Right cardiac atrium (tissue), 5 donors: ENCODE measurements at regions not wholly inside any gene's neighbourhood (a gene's known extent, or its start where the extent isn't known, plus 50 kb on each side); places are given as distances from the start of the nearest gene placed in this dataset.
A peak's percentile ranks its signal among the peaks of the same experiment; 100 is the strongest.

Source experiments
- ATAC-seq, 2 donors: fragments of 200-7000 bp; cut with Tn5 transposase; one replicate each; pipeline versions ENCODE4 v1.8.0 to v1.9.1; 2020; ENCODE audit warnings: moderate library complexity in 2 of 2, mild to moderate bottlenecking in 1 of 2
- DNase-seq, 3 donors: peaks; one replicate each; pipeline ENCODE4 v3.0.0-alpha.2; 2020
- H3K27ac ChIP-seq: one replicate; pipeline ENCODE4 v1.5.1; 2013; ENCODE audit warnings: mild to moderate bottlenecking, low read length, control low read depth, moderate library complexity
- H3K27me3 ChIP-seq: one replicate; pipeline ENCODE4 v1.6.1; 2013; ENCODE audit not compliant: control insufficient read depth, insufficient read depth
- H3K4me1 ChIP-seq: one replicate; pipeline ENCODE4 v1.6.1; 2013; ENCODE audit warnings: low read length; ENCODE audit not compliant: control insufficient read depth, insufficient read depth
- H3K4me3 ChIP-seq: one replicate; pipeline ENCODE4 v1.5.1; 2013; ENCODE audit warnings: low read length, control low read depth
- H3K9me3 ChIP-seq: one replicate; pipeline ENCODE4 v1.6.1; 2013; ENCODE audit warnings: low read length; ENCODE audit not compliant: control insufficient read depth
- WGBS: extraction: QIAGEN DNeasy Blood & Tissue Kit; methylation state at CpG from one replicate; pipeline ENCODE4 v1.1.7; 2013; 5-methylcytosine and 5-hydroxymethylcytosine counted together
- intact Hi-C, 4 donors: fragments of 100-400 bp; cut with DNase I; formaldehyde crosslinking; loops; one replicate each; pipeline versions ENCODE4 v1.11.0 to v1.14.0; 2022 to 2023
- donor health status: healthy with polysubstance abuse.
- donor health status: DM: no; HTN: yes; CAD: no.
- donor health status: DM: no; HTN: no; CAD: no.
- donor health status: DM: no; HTN: yes; CAD: no; lungs with severe emphysema.
- donor health status: DM: yes; HTN: yes; CAD: no.

DNA sequence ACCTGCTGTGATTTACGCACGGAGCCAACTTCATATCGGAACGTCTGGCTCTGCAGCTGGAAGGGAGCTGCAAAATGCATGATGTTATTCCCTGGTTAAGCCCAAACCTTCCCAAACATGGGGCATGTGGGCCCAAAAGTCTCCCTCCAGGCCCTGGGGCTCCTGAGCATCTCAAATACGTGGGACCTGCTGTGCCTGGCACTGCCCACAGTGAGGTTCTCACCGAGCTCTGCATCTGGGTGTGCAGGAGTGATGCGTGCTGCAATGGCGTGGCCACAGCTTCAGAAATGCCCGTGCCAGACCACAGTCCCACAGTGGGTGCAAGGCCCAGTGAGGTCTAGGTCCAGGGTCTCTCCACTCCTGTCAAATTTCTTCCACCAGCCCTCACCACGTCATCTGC lies 503.3 kb downstream of the EIPR1 start:
- H3K4me3 ChIP-seq, result no peak overlapping the region
- no peak for ATAC-seq
- H3K4me1 ChIP-seq, result no peaks in the 10 kb centered on the region
- no peaks in the 10 kb centered on the region for H3K9me3 ChIP-seq
- no peaks in the 10 kb centered on the region for H3K27me3 ChIP-seq
- no peak overlapping the region for H3K27ac ChIP-seq
- intact Hi-C loops, result no loop called here
- WGBS, result 88% methylated on average over 10 of the region's 10 CpGs
- no peak for DNase-seq

GRCh38 chr2:2873450-2873811 lies 504.2 kb downstream of the EIPR1 start:
- intact Hi-C loops, result no loop called here
- no peaks in the 10 kb centered on the region for H3K4me1 ChIP-seq

GRCh38 chr2:2872713-2873449 lies 504.7 kb downstream of the EIPR1 start:
- no peak overlapping the region for H3K27ac ChIP-seq
- no peak overlapping the region for H3K4me3 ChIP-seq
- no peak for DNase-seq
- no peaks in the 10 kb centered on the region for H3K4me1 ChIP-seq
- H3K27me3 ChIP-seq, result no peaks in the 10 kb centered on the region
- intact Hi-C loops, result no loop called here
- WGBS, result 69% methylated on average over 3 of the region's 3 CpGs
- ATAC-seq, result no peak
- no peaks in the 10 kb centered on the region for H3K9me3 ChIP-seq

More at GRCh38 chr2:2873450-2873811, 504.2 kb downstream of the EIPR1 start:
- no peak for ATAC-seq
- no peak for DNase-seq
- Histone ChIP-seq H3K9me3 (no peaks in the 10 kb centered on the region), H3K27ac (no peak overlapping the region), H3K27me3 (no peaks in the 10 kb centered on the region), H3K4me3 (no peak overlapping the region)
- WGBS, result 84% methylated on average over 7 of the region's 7 CpGs

GRCh38 chr2:2872309-2872617 lies 505.4 kb downstream of the EIPR1 start:
- Histone ChIP-seq H3K9me3 (no peaks in the 10 kb centered on the region), H3K27me3 (no peaks in the 10 kb centered on the region), H3K27ac (no peak overlapping the region), H3K4me3 (no peak overlapping the region), H3K4me1 (no peaks in the 10 kb centered on the region)
- DNase-seq (no peak), ATAC-seq (no peak)
- WGBS, result 67% methylated on average over 15 of the region's 15 CpGs
- intact Hi-C loops, result no loop called here

- Histone ChIP-seq H3K4me3 (no peak overlapping the region), H3K4me1 (no peaks in the 10 kb centered on the region), H3K27ac (no peak overlapping the region), H3K9me3 (no peaks in the 10 kb centered on the region), H3K27me3 (no peaks in the 10 kb centered on the region)
- peak in 1 of 3 donors; percentile 47 for DNase-seq
- WGBS, result 86% methylated on average over 22 of the region's 22 CpGs
- intact Hi-C loops, result no loop called here
- ATAC-seq, result no peak
These were observed 505.9 kb downstream of the EIPR1 start for GRCh38 chr2:2871480-2872308.

DNA sequence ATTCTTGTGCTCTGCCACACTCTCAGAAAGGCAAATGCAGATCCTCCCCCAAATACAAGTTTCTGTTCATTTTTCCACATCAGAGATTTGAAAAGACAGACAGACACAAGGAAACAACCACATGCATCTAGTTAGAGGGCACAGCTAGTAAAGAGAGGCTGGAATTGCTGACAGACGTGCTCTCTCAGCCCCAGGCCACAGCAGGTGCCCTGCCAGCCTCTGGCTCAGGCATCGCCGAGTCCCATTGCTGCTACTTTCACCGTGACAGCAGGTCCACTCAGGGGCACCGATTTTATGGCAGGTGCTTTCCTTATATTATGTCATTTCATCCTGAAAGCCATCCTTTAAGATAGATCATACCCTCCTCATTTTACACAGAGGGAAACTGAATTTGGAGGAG lies 507.5 kb downstream of the EIPR1 start:
- Histone ChIP-seq H3K9me3 (no peaks in the 10 kb centered on the region), H3K27me3 (no peaks in the 10 kb centered on the region), H3K4me3 (no peak overlapping the region), H3K4me1 (no peaks in the 10 kb centered on the region), H3K27ac (no peak overlapping the region)
- intact Hi-C loops, result no loop called here
- WGBS, result 79% methylated on average over 5 of the region's 5 CpGs
- DNase-seq, result no peak
- ATAC-seq, result no peak

- intact Hi-C loops, result no loop called here
- no peak overlapping the region for H3K27ac ChIP-seq
- DNase-seq (no peak), ATAC-seq (no peak)
- 85% methylated on average over 9 of the region's 9 CpGs for WGBS
- no peak overlapping the region for H3K4me3 ChIP-seq
- no peaks in the 10 kb centered on the region for H3K4me1 ChIP-seq
- H3K9me3 ChIP-seq, result no peaks in the 10 kb centered on the region
- no peaks in the 10 kb centered on the region for H3K27me3 ChIP-seq
These were observed 508.1 kb downstream of the EIPR1 start for GRCh38 chr2:2869553-2869952.

GRCh38 chr2:2868085-2868484 lies 509.5 kb downstream of the EIPR1 start:
- ATAC-seq (peak in 1 of 2 donors; percentile 29), DNase-seq (no peak)
- H3K4me1 ChIP-seq, result no peaks in the 10 kb centered on the region
- H3K4me3 ChIP-seq, result no peak overlapping the region
- H3K27ac ChIP-seq, result no peak overlapping the region
- intact Hi-C loops, result no loop called here
- no peaks in the 10 kb centered on the region for H3K9me3 ChIP-seq
- WGBS, result 48% methylated on average over 9 of the region's 9 CpGs
- no peaks in the 10 kb centered on the region for H3K27me3 ChIP-seq

DNA sequence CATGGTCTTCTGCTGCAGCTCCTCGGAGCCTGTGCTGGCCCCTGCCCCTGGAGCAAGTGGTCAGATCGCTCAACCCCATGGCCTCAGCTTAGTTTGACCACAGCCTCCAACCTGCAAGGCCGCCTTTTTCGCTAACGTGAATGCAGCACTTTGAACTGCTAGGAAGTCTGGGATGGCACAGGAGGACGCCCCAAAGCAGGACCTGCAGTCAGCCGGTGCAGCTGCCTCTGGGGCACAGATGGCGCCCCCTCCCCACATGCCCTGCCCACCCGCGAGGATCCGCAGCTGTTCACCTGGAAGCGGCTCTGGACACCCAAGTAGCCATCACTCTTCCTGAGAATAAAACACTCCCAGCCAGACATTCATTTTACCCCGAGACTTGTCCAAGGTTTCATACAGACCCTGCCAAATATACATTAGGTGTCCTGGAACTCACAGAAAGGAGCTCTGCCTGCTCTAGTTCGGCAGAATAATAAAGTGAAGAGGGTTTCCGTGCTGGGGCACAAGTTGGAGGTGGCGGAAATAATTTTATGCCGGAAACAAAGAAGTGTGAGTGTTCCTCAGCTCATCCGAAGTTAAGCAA lies 510.1 kb downstream of the EIPR1 start:
- H3K27me3 ChIP-seq, result no peaks in the 10 kb centered on the region
- ATAC-seq (no peak), DNase-seq (no peak)
- intact Hi-C loops, result no loop called here
- no peak overlapping the region for H3K4me3 ChIP-seq
- H3K4me1 ChIP-seq, result no peaks in the 10 kb centered on the region
- H3K9me3 ChIP-seq, result no peaks in the 10 kb centered on the region
- WGBS, result 73% methylated on average over 18 of the region's 18 CpGs
- no peak overlapping the region for H3K27ac ChIP-seq

GRCh38 chr2:2866459-2866858 lies 511.2 kb downstream of the EIPR1 start:
- intact Hi-C loops, result no loop called here
- WGBS, result 64% methylated on average over 14 of the region's 14 CpGs
- Histone ChIP-seq H3K27me3 (no peaks in the 10 kb centered on the region), H3K4me3 (no peak overlapping the region), H3K4me1 (no peaks in the 10 kb centered on the region), H3K9me3 (no peaks in the 10 kb centered on the region), H3K27ac (no peak overlapping the region)
- DNase-seq (no peak), ATAC-seq (no peak)

DNA sequence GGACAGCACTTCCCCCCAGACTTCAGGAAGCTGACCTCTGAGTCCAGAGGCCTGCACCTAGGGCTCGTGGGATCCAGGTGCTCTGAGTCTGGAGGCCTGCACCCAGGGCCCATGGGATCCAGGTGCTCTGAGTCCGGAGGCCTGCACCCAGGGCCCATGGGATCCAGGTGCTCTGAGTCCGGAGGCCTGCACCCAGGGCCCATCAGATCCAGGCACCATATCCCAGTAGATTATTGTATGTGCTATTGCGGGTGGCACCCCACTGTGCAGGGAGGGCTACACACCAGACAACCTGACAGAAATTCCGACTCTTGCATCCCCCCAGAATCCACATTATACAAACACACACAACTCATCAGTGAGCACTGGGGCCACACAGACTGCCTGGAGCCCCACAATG lies 515.2 kb downstream of the EIPR1 start:
- no peak overlapping the region for H3K4me3 ChIP-seq
- 88% methylated on average over 5 of the region's 5 CpGs for WGBS
- no peak for DNase-seq
- H3K9me3 ChIP-seq, result no peaks in the 10 kb centered on the region
- no peak for ATAC-seq
- H3K27ac ChIP-seq, result no peak overlapping the region
- intact Hi-C loops, result no loop called here
- H3K27me3 ChIP-seq, result no peaks in the 10 kb centered on the region
- no peaks in the 10 kb centered on the region for H3K4me1 ChIP-seq
